ENCODE measurements at regions not wholly inside any gene's neighbourhood (a gene's known extent, or its start where the extent isn't known, plus 50 kb on each side); places are given as distances from the start of the nearest gene placed in this dataset.

DNA sequence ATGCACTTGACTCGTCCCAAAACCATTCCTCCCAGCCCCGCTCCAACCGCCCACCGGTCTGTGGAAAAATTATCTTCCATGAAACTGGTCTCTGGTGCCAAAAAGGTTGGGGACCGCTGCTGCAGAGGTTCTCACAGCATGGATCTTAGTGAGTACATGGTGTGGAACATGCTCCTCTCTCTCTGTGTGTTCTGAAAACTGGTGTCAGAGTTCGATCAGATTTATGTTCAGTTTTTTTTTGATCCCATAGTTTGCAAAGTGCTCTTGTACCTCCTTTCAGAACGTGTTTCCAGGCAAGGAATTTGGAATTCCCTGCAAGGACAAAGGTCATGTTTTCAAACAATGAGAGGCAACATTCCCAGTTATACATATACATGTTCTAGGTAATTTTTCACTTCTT lies 61.2 kb upstream of the FAM171A1 start:
- no peaks in the 10 kb centered on the region for H3K9me3 ChIP-seq (ENCODE audit: control insufficient read depth in 4 of 4, insufficient read depth in 3 of 4, low read length in 3 of 4)
- H3K4me3 ChIP-seq = no peak overlapping the region
- ATAC-seq (ENCODE audit: insufficient read depth, low FRiP score) (no peak), DNase-seq (no peak)
- TF ChIP-seq, protein P1, sequence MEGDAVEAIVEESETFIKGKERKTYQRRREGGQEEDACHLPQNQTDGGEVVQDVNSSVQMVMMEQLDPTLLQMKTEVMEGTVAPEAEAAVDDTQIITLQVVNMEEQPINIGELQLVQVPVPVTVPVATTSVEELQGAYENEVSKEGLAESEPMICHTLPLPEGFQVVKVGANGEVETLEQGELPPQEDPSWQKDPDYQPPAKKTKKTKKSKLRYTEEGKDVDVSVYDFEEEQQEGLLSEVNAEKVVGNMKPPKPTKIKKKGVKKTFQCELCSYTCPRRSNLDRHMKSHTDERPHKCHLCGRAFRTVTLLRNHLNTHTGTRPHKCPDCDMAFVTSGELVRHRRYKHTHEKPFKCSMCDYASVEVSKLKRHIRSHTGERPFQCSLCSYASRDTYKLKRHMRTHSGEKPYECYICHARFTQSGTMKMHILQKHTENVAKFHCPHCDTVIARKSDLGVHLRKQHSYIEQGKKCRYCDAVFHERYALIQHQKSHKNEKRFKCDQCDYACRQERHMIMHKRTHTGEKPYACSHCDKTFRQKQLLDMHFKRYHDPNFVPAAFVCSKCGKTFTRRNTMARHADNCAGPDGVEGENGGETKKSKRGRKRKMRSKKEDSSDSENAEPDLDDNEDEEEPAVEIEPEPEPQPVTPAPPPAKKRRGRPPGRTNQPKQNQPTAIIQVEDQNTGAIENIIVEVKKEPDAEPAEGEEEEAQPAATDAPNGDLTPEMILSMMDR (IDR thresholded peaks at IDR 0.05; ENCODE audit: control extremely low read depth, extremely low read depth) = no peak
- H3K27me3 ChIP-seq (ENCODE audit: control insufficient read depth in 3 of 3, insufficient read depth in 3 of 3, low read length in 2 of 3) = no peaks in the 10 kb centered on the region
- 70 to 76% methylated on average over 7 of the region's 7 CpGs for WGBS, 2 donors
- H3K36me3 ChIP-seq (ENCODE audit: control insufficient read depth in 4 of 4, insufficient read depth in 4 of 4, low read length in 4 of 4) = no peaks in the 10 kb centered on the region
- H3K4me1 ChIP-seq (ENCODE audit: control insufficient read depth in 5 of 5, insufficient read depth in 5 of 5, low read length in 5 of 5) = peaks cover 0 to 13% (median 6%) of the 10 kb centered on the region in 5 donors
- no peak overlapping the region for H3K9ac ChIP-seq (ENCODE audit: insufficient read depth in 1 of 2, low read length in 2 of 2)
- H3K27ac ChIP-seq (ENCODE audit: low read depth in 1 of 2, low read length in 1 of 2) = no peak overlapping the region

- DNase-seq (no peak), ATAC-seq (ENCODE audit: insufficient read depth, low FRiP score) (no peak)
- no peak overlapping the region for H3K9ac ChIP-seq (ENCODE audit: insufficient read depth in 1 of 2, low read length in 2 of 2)
- WGBS, 2 donors = 80 to 88% methylated on average over 7 of the region's 7 CpGs
- H3K4me1 ChIP-seq (ENCODE audit: control insufficient read depth in 5 of 5, insufficient read depth in 5 of 5, low read length in 5 of 5) = peaks cover 0 to 13% (median 6%) of the 10 kb centered on the region in 5 donors
- H3K9me3 ChIP-seq (ENCODE audit: control insufficient read depth in 4 of 4, insufficient read depth in 3 of 4, low read length in 3 of 4) = no peaks in the 10 kb centered on the region
- no peaks in the 10 kb centered on the region for H3K36me3 ChIP-seq (ENCODE audit: control insufficient read depth in 4 of 4, insufficient read depth in 4 of 4, low read length in 4 of 4)
- no peak overlapping the region for H3K27ac ChIP-seq (ENCODE audit: low read depth in 1 of 2, low read length in 1 of 2)
- H3K4me3 ChIP-seq = no peak overlapping the region
- TF ChIP-seq, protein P1 (IDR thresholded peaks at IDR 0.05; ENCODE audit: control extremely low read depth, extremely low read depth) = no peak
- no peaks in the 10 kb centered on the region for H3K27me3 ChIP-seq (ENCODE audit: control insufficient read depth in 3 of 3, insufficient read depth in 3 of 3, low read length in 2 of 3)
Measured at GRCh38 chr10:15430969-15431771, 60.1 kb upstream of the FAM171A1 start.

DNA sequence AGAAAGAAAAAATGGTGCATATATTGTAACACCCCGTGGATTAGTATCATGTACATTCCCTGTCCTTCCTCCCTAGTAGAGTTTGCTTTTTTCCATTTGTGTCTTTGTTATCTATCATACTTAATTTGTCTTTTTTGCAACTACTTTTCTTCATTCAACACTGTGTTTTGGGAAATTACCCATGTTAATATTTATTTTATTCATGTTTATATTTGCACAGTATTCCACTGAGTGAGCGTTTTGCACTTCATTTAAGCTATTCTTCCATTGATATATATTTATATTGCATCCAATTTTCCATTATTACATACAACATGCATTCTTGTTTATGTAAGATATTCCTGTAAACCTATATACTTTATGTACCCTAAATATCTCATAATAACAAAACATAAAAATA lies 57.6 kb upstream of the FAM171A1 start:
- no peaks in the 10 kb centered on the region for H3K36me3 ChIP-seq (ENCODE audit: control insufficient read depth in 4 of 4, insufficient read depth in 4 of 4, low read length in 4 of 4)
- H3K9me3 ChIP-seq (ENCODE audit: control insufficient read depth in 4 of 4, insufficient read depth in 3 of 4, low read length in 3 of 4) = no peaks in the 10 kb centered on the region
- no peak overlapping the region for H3K4me3 ChIP-seq
- H3K4me1 ChIP-seq (ENCODE audit: control insufficient read depth in 5 of 5, insufficient read depth in 5 of 5, low read length in 5 of 5) = peaks cover 0 to 7% (median 3%) of the 10 kb centered on the region in 5 donors
- DNase-seq (peak in 2 of 3 donors; percentile 81 to 83), ATAC-seq (ENCODE audit: insufficient read depth, low FRiP score) (no peak)
- H3K9ac ChIP-seq (ENCODE audit: insufficient read depth in 1 of 2, low read length in 2 of 2) = no peak overlapping the region
- no peaks in the 10 kb centered on the region for H3K27me3 ChIP-seq (ENCODE audit: control insufficient read depth in 3 of 3, insufficient read depth in 3 of 3, low read length in 2 of 3)
- TF ChIP-seq, protein P1 (IDR thresholded peaks at IDR 0.05; ENCODE audit: control extremely low read depth, extremely low read depth) = no peak
- no peak overlapping the region for H3K27ac ChIP-seq (ENCODE audit: low read depth in 1 of 2, low read length in 1 of 2)
- 63 to 79% methylated on average over 2 of the region's 2 CpGs for WGBS, 2 donors

Measured in lung (tissue), 11 donors.